HG02588 (cell line): ENCODE measurements at regions not wholly inside any gene's neighbourhood (a gene's known extent, or its start where the extent isn't known, plus 50 kb on each side); places are given as distances from the start of the nearest gene placed in this dataset.
"Not testable (repeated sequence)": the region's sequence is repeated elsewhere in the genome, so short reads cannot be mapped to it uniquely, and the experiment has no call there.

Source experiments
- ATAC-seq: cut with Tn5 transposase; IDR thresholded peaks from one replicate; pipeline ENCODE4 v1.9.1; 2021; ENCODE audit warnings: mild to moderate bottlenecking, moderate library complexity; ENCODE audit not compliant: unreplicated experiment

DNA sequence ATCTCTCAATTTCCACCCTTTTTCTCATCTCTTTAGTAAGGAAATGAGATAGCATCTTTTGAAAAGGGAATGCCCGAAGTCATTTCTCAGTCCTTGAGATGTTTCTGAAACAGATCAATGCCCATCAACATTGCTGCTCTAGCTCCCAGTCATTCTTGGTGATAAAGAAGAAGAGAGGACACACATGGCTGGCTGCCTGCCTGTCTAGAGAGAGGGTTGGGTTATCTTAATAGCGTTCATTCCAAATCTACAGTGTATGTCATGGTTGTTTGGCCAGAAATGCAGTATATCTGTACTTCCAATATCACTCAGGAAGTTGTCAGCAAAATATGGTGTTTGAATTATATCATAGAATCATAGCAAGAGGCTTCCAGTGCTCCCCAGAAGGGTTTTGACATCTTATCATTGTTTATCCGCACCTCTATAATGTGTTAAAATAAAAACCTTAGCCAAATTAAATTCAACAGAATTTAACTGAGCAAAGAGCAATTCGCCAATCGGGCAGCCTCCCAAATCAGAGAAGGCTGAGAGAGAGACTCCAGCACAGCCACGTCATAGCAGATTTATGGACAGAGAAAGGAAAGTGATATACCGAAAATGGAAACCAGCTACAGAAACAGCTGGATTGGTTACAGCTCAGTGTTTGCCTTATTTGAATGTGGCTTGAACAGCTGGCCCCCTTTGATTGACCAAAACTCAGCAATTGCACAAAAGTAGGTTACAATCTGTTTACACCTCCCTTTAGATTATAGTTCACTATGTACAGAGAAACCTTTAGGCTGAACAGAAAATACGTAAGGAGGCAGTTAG is 321.0 kb upstream of the FRG1 start:
- ATAC-seq: not testable (repeated sequence)

DNA sequence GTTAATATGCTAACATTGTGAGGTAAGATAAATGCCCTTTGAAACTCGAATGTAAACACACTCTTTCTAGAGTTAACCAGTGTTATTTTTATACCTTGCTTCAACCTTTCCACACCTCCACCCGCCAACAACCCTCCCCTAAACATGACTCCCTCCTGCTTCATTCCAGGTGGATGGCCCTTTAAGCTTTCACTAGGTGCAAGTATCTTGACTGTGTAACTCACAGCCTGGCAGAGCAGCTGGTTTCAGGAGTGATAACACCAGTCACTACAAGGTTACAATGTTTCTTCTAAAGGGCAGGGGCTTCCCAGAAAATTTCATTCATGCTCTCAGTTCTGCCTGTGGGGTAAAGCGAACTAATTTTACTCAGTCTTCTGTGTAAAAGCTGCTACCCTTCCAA is 318.1 kb upstream of the FRG1 start:
- ATAC-seq: not testable (repeated sequence)

DNA sequence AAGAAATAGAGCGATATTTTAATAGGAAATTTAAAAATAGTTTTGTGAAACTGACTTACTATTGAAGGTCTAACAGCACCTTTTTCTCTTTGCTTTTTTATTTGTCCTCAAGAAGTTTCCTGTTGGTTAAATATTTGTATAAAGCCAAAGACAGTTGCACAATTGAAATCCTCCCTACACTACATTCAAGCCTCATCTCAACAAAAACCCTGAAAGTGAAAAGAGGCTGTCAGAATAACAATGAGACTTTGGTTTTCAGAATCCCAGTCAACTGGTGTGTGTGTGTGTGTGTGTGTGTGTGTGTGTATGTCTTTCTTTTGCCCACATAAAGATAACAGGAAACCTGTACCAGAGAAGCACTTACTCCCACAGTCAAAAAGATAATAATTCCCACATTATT is 313.6 kb upstream of the FRG1 start:
- ATAC-seq: not testable (repeated sequence)

DNA sequence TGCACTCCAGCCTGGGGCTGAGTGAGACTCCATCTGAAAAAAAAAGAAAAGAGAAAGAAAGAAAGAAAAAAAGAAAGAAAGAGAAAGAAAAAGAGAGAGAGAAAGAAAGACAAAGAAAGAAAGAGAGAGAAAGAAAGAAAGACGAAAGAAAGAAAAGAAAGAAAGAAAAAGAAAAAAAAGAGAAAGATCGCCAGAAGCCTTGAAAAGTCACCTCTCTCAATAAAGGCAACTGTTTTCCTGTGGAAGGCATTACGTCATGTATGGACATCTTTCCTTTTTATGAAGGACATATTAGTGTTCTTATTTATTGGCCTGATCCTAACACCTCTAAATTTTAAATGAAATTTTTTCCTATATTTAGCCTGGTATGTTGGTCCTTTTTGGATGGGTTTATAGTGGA is 310.9 kb upstream of the FRG1 start:
- not testable (repeated sequence) for ATAC-seq

DNA sequence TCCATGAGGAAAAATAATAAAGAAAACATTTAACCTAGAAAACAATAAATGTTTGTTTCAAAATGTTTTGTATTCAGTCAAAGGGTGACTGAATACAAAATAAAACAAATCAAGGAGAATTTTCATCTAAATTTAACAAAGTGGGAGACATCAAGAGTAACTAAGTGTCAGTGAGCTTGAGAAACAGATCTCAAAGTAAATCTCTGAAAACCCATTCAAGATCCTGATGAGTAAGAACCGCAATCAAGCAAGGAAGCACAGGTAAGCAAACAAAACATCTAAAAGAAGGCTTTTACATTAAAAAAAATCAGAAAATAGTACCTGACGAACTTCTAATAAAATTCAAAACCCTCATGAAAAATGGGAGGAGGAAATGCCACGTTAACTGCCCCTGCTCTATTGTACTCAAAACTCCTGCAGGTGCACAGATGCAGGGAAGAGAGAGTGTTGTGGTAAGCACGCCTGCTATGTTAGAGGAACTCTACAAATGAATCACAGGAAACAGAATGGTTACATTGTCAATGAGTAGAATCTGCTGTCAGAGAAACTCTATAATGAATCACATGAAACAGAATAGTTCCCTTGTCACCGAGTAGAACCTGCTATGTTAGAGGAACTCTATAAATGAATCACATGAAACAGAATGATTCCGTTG is 309.6 kb upstream of the FRG1 start:
- ATAC-seq: peak; percentile 51

DNA sequence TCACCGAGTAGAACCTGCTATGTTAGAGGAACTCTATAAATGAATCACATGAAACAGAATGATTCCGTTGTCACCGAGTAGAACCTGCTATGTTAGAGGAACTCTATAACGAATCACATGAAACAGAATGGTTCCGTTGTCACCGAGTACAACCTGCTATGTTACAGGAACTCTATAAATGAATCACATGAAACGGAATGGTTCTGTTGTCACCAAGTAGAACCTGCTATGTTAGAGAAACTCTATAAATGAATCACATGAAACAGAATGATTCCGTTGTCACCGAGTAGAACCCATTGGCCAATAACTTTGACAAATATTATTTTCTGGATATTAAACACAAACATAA is 309.1 kb upstream of the FRG1 start:
- not testable (repeated sequence) for ATAC-seq

DNA sequence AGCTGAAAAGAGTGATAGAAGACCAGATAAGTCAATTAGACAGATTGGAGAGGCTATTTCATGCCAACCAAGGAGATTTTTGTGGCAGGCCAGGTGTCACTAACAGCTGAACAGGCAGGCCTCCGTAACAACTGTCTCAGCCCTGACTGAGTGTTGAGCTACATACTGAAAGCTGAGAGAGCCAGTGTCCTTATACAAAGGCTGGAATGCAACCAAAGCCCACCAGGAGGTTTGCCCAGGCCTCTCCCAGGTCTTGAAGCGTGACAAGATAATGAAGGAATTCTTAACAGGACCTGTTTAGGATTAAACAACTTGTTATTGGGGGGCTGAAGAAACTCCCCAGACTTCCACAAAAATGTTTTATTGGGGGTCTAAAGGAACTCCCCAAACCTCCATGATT is 290.2 kb upstream of the FRG1 start:
- not testable (repeated sequence) for ATAC-seq

DNA sequence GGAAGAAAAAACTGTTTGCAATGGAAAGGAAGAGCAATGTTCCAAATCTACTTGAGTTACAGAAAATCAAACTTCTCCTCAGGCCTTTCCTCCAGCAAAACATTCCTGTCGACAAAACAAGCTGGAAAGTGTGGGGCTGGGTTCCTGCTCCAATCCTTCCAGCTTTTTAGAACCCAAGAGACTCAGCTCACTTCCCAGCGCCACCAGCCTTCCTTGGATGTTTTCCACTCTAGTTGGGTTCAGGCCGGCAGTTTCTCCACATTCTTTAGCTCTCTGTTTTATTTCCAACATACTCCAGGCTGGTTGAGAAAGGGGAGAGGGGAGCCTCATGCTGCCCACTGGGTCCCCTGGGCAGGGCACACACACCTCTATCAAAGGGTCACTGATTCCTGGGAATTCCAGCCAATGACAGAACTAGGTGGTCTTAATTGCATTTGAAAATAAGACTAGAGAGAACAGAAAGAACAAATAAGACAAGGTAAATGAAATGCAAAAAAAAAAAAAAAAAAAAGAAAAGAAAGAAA is 287.5 kb upstream of the FRG1 start:
- ATAC-seq: not testable (repeated sequence)

DNA sequence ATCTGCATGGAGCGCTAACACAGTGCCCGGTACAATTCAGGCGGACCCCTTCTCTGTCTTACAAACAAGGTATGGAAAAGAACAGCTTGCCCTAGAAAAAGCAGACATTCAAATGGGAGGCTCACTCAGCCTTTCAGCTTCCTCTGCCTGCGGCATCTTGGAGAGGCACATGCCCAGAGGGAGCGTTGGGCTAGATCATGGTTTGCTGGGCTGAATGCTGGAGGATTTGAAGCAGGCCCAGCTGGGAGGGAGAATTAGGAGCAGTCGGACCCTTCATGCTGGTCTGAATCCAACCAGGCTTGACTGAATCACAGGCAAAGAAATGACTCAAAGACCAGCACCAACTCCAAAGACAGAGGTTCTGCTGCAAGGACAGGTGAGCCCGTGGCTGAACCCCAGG is 286.7 kb upstream of the FRG1 start:
- not testable (repeated sequence) for ATAC-seq

DNA sequence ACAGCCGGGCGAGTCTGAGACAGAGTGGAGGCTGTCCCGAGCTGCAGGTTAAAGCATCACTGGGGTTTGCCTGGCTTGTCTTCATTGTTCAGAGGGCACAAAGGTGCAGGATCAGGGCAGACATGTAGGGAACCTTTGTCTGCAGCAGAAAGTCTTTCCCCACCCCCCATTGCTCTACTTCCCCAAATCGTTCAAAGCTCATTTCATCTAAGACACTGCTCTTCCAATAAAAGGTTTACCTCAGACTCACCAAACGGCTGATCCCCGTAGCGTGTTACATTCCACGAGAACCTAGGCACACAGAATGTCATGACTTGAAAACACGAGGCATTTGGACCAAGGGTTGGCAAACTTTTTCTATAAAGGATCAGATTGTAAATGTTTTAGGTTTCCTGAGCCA is 286.3 kb upstream of the FRG1 start:
- ATAC-seq: not testable (repeated sequence)

DNA sequence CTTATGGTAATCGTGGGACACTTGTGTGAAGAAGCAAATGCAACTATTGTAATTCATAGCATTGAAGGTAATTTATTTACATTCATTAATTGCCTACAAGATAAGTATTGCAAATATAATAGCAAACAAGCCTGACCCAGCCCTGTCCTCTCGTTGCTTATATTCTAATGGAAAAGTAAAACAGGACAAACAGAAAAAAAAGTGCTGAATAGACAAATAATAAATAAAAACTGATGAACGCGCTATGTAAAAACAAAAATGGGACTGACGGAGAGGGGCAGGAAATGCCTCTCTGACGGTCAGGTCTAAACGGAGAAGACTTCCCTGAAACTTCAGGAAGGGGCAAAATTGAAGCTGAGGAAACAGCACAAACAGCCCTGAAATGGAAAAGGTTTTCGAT is 284.9 kb upstream of the FRG1 start:
- not testable (repeated sequence) for ATAC-seq

DNA sequence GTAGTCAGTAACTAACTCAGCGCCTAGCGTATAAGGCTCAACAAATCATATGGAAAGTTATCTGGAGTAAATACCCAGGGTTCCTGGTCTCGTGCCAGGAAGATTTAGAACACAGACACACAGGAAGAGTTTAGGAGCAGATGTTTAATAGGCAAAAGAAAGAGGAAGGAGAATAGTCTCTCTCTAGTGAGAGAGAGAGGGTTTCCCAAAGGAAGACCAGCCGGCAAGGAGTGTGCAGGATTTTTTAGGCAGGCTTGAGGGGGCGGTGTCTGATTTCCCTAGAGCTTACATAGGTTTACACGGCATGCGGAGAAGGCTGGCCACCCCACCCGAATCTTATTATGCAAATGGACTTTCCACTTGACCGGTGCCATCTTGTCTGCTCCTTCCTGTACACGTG is 284.0 kb upstream of the FRG1 start:
- no peak for ATAC-seq

DNA sequence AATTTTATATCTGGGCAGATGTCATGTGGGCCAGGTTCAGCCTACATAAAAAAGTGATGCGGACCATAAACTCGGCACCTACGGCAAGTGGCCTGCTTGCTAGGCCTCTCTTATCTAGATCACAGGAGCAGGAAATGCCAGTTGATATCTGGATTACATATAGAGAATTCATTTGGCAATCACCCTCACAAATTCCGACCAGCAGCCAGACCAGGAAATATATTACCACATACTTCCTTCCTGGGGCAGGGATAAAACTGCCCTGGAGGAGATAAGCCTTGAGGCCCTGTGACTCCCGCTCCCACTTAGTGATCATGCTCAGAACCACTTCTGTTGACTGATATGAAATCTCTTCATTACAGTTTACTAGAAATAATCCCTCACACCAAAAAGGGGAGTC is 282.4 kb upstream of the FRG1 start:
- not testable (repeated sequence) for ATAC-seq

DNA sequence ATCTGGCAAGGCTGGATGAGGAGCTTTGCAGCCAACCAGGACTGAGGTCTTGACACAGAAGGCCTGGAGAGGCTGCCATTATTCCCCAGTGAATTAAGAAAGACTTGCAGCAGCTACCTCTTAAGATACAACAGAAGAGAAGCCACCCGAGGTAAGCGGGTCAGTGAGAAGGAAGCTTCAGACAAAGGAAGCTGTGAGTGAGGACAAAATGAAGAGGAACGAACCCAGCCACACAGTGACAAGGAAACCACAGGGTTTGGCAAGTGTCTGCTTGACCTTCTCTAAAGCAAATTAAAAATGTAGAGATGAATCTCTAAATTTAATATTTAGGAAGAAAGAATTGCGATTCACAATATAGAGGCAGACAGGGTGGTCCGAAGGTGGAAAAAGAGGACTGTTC is 281.8 kb upstream of the FRG1 start:
- ATAC-seq: not testable (repeated sequence)

DNA sequence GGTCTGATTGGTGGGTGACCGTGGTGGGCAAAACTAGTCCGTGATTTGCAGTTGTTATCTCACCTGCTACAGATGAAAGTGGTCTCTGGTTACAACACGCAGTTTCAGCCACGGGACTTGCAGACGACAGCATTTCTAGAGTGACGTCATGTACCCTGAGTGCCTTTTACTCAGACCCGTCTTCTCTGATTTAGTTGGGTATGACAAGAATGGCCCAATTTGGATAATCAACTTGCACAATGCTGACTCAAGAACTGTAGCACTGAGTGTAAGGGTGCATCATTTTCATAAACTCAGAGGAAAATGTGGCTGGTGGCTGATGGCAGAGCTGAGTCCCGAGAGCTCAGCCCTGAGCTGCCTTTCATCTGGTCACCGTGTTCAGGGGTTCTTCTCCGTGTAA is 281.4 kb upstream of the FRG1 start:
- ATAC-seq: no peak

DNA sequence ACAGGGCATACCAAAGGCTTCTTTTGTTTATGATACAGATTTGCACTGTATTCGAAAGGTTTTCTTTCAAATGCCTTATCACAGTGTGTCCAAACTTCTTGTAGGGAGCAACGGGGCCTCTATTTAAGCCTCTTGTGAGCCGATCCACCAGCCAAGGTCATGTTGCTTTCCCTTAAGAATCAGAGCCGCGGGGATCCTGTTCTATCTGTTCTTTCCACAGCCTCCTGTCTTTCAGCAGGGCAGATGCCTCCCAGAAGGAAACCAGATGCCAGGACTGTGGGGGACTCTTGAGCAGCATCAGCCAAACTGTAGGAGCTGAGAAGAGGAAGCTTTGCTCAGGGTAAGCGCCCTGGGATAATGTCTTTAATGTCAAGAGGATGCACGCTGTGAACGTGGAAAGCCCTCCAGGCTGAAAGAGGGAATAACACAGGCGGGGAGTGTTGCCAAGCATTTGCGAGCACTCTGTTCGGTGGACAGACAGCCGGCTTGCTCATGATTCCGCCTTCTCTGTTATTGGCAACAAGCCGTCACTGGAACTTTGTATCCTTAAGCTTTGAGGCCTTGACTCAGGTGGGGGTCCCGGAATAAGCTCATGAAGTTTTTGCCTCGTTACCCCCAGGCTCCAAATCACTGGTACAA is 279.8 kb upstream of the FRG1 start:
- no peak for ATAC-seq

DNA sequence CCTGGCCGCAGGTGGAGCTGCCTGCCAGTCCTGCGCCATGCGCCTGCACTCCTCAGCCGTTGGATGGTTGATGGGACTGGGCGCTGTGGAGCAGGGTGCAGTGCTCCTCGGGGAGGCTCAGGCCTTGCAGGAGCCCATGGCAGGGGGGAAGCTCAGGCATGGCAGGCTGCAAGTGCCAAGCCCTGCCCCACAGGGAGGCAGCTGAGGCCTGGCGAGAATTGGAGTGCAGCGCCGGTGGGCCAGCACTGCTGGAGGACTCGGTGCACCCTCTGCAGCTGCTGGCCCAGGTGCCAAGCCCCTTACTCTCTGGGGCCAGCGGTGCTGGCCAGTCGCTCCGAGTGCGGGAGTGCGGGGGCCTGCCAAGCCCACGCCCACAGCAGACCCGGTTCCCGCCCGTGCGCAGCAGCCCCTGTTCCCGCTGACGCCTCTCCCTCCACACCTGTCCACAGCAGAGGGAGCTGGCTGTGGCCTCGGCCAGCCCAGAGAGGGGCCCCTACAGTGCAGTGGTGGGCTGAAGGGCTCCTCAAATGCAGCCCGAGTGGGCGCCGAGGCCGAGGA is 275.9 kb upstream of the FRG1 start:
- no peak for ATAC-seq

DNA sequence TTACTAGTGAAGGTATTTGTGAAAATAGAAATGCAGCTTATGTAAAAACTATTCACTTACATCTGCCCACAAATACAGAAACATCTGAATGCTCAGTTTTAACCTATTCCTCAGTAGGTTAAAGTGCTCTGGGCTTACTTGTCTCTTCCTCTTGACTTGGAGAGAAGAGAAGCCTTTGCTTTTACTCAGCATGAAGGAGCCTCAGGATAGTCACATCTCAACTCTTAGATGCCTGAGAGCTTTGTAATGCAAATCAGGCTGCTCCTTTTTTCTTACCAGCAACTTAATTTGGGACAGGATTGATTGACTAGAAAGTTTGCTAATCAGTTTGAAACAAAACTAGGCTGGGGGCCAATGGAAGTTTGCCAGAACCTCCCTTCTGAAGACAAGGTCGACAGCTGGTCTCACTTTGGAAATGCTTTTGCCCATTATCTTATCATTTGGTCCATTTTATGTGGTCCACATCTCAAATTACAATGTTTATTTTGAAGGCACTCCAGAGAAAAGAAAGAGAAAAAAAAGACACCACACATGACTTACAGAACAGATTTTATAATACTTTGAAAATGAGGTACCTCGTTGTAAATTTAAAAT is 274.9 kb upstream of the FRG1 start:
- ATAC-seq: not testable (repeated sequence)

DNA sequence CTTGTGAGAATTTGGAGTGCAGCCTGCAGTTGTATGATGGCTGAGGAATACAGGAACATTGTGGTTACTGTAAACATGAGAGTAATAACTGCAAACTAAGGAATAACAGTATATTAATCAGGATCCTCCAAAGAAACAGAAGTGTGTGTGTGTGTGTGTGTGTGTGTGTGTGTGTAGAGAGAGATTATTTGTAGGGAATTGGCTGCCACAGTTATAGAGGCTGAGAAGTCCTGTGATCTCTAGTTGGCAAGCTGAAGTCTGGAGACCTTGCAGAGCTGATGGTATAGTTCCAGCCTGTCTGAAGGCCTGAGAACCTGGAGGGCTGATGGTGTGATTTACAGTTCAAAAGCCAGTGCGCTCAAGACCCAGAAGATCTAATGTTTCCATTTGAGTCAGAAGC is 273.3 kb upstream of the FRG1 start:
- not testable (repeated sequence) for ATAC-seq

DNA sequence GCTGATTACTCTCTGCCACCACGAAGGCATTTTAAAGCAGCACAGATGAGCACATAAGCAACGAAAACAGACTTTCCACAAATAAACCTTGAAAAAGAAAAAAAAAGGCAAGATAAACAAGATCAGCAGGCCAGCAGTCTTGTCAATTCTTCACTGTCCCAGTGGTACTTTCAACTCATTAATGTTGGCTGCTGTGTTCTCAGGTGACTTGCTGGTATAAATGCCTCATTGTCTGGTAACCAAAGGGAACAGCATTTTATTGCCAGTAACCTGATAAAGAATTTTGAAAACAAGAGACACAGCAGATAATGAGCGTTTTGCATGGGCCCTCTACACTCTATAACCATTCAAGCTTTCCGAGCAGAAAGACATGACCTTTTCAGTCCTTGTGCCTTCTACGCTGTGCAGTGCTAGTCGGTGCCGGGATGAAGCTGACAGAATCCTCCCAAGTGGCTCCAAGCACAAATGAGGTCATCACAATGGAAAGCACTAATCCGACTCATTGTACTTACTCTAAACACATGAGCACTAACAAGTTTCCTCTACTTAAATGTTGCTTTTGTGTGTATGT is 242.9 kb upstream of the FRG1 start:
- ATAC-seq: not testable (repeated sequence)

DNA sequence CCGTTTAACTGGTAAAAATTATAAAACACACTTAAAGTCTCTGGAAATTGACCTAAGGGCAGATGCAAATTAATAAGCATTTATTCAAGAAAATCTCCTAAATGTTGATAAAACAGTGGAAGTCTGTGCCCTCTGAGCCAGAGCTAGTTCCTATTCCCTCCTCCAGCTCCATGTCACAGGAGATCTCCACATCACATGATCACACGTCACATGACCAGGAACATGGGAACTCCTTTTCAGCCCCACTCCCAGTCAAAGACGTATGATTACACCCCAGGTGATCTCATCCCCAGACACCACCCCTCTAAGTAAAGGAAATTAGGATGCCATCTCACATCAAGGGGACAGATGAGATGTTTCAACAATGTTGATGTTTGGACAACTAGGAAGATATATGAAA is 237.7 kb upstream of the FRG1 start:
- ATAC-seq: not testable (repeated sequence)
